HG03175 (cell line): ENCODE measurements at regions not wholly inside any gene's neighbourhood (a gene's known extent, or its start where the extent isn't known, plus 50 kb on each side); places are given as distances from the start of the nearest gene placed in this dataset.
A peak's percentile ranks its signal among the peaks of the same experiment; 100 is the strongest.

Experiments
- ATAC-seq: cut with Tn5 transposase; IDR thresholded peaks from one replicate; pipeline ENCODE4 v1.9.1; 2021; ENCODE audit warnings: mild to moderate bottlenecking, moderate library complexity; ENCODE audit not compliant: unreplicated experiment

DNA sequence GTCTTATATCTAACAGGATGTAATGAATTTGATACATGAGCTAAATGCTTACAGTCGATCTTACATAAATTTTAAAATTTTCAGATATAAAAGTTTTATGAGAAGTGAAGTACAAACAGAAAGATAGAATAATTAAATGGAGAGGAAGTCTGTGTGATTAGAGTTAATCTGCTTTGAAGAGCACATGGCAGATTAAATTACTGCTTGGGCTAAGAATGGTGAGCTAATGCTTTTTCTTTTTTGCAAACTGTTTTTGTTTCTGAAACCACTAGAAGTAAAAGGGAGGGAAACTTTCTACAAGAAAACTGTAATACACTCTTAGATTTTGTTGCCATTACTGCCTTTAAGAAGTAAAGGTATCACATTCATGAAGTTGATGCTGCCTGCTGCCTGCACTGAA, 96.3 kb upstream of the SPRY2 start:
- no peak for ATAC-seq

DNA sequence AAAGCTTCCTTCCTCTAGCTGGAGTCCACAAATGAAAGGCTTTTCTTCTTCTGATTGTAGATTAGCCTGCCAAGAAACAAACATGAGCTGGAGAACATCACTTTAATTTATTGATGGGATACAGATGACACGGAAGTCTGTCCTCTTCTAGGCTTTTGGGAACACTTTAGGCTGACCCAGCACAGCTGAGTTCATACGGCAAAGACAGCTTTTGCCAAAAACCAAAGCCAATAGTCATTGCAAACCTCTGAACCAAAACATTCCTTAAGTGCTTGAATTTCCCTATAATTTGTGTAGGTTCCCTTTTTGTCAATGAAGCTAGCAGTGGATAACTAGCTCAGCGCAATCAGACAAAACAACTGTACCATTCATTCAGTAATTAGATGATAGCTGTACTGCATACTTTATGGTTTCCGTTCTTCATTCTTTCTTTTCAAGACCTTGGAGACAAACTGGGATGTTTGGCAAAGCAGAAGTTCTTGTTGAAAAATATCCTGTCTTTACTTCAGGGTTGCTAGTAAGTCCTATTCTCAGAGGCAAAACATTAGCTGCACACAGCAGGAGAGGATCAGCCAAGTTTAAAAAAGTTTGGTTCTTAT, 95.7 kb upstream of the SPRY2 start:
- no peak for ATAC-seq

DNA sequence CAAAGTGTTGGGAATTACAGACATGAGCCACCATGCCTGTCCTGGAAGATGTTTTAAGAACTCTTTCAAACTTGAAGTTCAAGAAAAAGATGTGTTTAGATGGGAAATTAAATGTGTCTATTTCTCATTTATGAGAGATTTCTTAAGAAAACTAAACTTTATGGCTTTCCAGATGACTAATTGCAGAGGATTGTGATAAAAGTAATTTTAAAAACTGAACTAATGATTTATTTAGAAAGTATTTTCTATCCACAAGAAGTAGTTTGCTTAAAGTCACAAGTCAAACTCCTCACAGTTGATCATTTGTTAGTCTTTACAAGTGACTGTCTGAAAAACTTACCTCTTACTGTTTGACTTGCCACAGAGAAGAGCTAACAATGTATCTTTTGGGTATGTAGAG, 89.6 kb upstream of the SPRY2 start:
- no peak for ATAC-seq

DNA sequence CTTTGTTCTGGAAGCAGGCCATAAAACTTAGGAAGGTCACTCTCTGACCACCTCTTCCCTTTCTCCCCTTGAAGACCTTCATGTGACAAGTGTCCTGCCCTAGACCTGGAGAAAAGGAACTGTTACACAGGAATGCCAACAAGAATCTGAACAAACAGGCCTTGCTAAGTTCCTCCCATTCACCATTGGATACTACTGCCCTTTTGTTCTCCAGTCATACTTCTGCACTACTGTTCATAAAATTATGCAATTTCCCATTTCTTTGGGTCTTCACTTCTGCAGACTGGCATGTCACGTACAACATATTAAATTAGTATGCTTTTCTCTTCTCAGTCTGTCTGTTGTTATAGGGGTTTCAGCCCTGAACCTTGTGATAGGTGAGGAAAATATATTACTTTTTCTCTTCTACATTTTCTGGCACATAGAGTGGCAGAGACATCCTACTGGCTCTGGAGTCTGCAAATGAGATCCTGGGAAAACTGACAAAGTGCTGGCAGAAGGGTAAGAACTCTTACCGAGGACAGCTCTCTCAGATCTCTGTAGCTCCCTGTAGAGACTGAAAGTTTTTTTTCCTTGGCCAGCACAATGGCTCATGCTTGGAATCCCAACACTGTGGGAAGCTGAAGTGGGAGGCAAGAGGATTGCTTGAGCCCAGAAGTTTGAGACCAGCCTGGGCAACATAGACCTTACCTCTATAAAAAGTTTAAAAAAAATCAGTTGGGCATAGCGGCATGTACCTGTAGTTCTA, 87.6 kb upstream of the SPRY2 start:
- ATAC-seq = no peak

DNA sequence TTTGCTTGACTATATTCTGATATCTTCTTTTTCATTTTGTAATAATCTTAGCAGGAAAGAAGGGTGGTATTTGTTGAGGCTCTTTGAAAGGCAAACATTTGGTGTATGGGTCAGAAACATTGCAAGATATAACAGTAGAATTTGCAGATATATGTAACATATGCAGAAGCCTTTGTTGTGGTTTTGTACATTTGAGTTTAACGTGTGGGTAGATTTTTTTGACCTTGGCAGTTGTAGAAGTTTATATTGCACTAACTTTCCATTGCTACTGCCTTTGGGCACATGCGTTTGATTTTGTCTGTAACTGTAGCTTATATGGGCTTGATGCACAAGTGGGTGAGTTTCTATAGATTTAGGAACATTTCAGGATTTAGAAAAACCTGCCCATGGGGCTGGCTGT, 78.5 kb upstream of the SPRY2 start:
- no peak for ATAC-seq

DNA sequence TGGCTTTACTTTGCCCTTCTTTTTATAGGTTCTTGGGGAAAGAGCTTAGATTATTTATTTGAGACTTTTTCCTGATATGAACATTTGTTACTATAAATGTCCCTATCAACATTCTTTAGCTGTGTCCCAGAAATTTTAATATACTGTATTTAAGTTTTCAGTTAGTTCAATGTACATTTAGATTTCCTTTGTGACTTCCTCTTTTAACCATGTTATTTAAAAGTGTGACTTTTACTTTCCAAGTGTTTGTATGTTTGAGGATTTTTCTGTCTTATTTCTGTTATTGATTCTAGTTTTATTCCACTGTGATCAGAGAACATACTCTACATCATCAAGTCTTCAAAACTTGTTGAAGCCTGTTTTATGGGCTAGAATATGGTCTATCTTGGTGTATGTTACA, 72.7 kb upstream of the SPRY2 start:
- no peak for ATAC-seq

DNA sequence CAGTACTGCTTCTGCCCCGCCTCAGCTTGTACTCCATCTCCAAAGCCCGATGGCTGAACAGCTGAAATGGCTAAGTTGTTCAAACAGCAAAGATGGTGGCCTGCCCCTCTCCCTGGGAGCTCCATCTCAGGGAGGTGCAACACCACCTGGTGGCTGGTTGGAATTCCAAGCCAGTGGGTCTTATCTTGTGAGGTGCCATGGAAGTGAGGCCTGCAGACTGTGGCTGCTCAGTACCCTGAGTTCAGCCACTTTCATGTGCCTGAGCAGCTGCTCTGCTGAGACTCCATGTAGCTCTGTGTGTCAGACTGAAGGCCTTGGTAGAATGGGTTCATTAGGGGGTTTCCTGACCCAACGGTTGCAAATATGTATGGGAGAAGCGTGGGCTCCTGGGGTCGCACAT, 67.3 kb upstream of the SPRY2 start:
- ATAC-seq = no peak

DNA sequence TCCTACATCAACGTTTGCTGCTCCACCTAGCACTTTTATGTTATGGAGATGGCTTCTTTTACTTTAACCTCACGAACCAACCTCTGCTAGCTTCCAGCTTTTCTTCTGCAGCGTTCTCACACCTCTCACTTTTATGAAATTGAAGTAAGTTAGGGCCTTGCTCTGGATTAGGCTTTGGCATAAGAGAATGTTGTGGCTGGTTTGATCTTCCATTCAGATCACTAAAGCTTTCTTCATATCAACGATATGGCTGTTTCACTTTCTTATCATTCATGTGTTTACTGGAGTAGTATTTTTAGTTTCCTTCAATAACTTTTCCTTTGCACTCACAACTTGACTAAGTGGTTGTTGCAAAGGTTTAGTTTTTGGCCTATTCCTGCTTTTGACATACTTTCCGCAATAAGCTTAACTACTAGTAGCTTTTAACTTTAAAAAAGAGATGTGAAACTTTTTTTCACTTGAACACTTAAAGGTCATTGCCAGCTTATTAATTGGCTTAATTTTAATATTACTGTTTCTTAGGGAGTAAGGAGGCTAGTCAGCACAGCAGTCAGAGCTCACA, 60.0 kb upstream of the SPRY2 start:
- ATAC-seq = peak; percentile 43

DNA sequence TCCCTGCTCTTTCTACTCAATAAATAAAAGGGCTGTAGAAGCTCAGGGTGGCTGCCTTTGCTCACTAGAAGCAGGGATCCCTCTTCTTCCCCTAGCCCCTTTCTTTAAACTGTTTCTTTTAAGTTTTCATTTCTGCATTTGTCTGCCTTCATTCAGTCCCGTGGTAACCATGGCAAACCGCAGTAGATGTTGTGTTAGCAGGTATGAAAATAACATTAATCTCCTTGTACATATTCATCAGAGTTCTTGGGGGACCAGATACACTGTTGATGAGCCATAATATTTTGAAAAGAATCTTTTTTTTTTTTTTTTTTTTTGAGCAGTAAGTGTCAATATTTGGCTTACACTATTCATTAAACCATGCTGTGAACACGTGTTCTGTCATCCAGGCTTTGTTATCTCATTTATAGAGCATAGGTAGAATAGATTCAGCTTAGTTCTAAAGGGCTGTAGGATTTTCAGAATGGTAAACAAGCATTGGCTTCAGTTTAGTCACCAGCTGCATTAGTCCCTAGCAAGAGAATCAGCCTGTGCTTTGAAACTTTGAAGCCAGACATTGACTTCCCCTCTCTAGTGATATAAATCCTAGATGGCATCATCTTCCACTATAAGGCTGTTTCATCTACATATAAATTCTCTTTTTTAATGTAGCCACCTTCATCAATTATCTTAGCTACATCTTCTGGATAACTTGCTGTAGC, 59.4 kb upstream of the SPRY2 start:
- peak; percentile 46 for ATAC-seq

DNA sequence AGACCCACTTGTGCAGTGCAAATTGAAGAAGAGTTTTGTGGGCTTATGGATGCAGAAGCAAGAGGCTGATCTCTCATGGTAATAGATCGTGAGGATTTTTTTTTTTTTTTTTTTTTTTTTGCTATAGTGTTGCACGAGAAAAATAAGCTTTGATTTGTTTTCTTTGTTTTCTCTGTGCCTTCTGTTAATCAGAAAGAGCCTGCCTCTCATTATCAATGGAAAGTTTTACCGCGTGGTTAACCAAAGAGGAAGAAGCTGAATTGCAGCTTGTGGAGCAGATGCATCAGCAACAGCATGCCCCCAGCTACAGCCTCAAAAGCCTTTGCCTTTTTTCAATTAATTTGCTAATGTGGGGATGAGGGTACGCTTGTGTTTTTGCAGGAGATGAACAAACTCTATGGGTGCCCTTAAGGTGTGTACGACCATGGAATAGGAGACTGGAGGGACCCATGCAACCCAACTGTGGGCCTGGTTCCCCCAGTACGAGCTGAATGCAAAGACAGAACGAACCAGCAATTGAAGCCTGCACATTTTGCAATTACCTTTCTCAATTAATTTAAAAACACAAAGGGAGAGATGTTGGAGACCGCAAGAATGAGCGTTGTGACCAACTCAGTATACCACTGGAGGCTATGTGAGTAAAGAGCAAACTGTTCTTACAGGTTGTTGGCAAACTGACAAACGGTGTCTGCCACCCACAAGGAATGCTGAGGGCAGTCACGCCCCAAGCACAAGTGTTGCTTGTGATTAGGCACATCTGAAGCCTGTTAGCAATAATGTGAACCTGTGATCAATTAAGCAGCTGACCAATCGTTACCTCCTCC, 58.6 kb upstream of the SPRY2 start:
- peak; percentile 56 for ATAC-seq
